ENCODE measurements at regions not wholly inside any gene's neighbourhood (a gene's known extent, or its start where the extent isn't known, plus 50 kb on each side); places are given as distances from the start of the nearest gene placed in this dataset.

DNA sequence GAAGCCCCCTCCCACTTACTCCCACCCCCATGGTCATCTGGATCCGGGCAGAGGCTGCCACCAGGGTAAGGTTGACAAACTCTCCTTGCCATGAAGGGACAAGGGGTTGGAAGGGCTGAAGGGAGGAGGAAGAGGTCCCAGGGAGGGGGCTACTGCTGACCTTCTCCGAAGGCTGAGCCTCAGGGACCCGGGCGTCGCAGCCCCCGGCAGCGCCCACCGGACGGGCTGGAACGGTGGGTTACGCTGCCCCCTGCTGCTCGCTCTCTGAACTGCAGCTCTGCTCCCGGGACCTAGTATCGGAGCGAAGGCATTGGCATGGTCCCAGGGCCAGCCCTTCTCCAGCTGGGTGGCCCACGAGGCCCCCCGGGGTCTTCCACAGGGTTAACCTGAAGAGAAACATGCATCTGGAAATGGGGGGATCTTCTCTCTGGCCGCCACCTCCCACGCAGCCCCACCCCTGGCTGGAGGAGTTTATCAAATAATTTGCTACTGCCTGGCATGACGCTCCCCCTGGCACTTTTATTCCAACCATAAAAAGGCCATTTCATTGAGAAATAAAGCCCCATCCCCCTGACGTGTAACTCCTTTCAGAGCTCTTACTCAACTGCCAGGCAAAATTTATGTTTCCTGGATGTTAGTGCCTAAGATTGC is 70.4 kb upstream of the TARDBP start:
- no peak overlapping the region for H3K27ac ChIP-seq
- DNase-seq (ENCODE audit: low spot score), result no peak
- TF ChIP-seq, protein P1, sequence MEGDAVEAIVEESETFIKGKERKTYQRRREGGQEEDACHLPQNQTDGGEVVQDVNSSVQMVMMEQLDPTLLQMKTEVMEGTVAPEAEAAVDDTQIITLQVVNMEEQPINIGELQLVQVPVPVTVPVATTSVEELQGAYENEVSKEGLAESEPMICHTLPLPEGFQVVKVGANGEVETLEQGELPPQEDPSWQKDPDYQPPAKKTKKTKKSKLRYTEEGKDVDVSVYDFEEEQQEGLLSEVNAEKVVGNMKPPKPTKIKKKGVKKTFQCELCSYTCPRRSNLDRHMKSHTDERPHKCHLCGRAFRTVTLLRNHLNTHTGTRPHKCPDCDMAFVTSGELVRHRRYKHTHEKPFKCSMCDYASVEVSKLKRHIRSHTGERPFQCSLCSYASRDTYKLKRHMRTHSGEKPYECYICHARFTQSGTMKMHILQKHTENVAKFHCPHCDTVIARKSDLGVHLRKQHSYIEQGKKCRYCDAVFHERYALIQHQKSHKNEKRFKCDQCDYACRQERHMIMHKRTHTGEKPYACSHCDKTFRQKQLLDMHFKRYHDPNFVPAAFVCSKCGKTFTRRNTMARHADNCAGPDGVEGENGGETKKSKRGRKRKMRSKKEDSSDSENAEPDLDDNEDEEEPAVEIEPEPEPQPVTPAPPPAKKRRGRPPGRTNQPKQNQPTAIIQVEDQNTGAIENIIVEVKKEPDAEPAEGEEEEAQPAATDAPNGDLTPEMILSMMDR (IDR thresholded peaks at IDR 0.05), result peak; percentile 91
- H3K4me3 ChIP-seq, result no peak overlapping the region

DNA sequence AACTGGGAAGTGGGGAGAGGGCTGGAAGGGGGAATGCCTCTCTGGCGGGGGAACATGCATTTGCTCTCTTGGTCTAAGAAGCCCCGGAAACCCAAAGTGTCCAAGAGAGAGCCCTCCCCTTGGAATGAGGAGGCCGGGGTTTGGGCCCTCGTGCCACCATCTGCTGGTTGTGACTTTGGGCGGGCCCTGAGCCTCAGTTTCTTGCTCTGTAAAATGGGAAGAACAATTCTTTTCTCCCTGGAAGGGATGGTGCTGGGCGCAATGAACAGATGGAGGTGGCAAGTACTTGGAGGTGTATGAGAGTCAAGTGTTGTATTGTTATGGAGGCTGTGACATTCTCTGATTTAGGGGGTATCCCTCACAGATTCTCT is 69.9 kb upstream of the TARDBP start:
- Histone ChIP-seq H3K27ac (no peak overlapping the region), H3K4me3 (no peak overlapping the region)
- no peak for DNase-seq (ENCODE audit: low spot score)
- TF ChIP-seq, protein P1 (IDR thresholded peaks at IDR 0.05), result no peak

DNA sequence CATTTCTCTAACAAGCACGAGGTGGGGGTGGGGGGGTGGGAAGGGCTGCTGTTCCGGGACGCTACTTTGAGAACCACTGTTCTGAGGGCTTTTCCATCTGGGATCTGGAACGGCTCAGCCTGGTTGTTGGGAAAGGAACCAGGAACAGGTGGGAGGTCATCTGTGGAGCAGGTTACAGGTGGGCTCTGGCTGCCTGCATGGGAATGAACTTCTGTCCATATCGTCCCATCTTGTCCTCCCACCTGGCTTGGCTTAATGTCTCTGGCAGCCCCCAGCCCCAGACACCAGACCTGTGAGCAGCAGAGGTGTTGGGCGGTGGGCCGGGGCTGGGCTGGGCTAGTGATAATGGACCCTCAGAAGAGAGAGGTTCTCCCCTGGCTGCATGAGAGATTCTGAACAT is 69.4 kb upstream of the TARDBP start:
- TF ChIP-seq, protein P1 (IDR thresholded peaks at IDR 0.05), result no peak
- DNase-seq (ENCODE audit: low spot score), result no peak
- H3K27ac ChIP-seq, result no peak overlapping the region
- no peak overlapping the region for H3K4me3 ChIP-seq

DNA sequence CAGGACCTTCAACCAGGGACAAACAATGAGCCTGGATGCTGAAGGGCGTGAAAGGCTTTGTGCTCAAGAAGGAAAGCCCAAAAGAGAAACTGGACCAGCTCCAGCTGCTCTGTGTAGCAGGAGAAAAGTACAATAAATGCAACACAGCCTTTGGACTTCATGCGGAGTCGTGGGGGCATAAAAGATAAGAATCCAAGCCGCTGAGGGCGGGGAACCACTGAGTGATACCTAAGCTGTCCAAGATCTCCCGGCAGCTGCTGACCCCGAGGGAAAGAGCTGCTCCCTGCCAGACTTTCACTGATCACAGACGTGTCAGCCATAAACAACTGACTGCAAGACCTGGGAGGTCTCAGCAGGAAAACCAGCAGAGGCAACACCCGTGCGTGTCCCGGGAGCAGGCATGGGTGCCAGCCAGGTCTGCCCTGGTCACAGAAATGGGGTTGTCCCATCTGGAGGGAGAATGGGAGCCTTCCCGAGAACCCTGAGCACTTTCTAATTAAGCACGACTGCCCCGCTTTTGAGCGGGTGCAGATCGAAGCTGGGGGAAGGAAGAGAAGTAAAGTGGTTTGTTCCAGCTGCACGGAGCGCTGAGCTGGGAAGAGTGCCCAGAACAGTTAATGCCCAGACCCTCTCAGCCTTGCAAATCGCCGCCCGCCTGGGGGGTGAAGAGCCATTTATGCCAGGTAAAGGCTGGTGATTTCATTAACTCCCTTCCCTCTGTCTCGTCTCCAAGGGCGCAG is 68.3 kb upstream of the TARDBP start:
- Histone ChIP-seq H3K4me3 (peak overlapping the region; percentile 62), H3K27ac (no peak overlapping the region)
- TF ChIP-seq, protein P1 (IDR thresholded peaks at IDR 0.05), result no peak
- no peak for DNase-seq (ENCODE audit: low spot score)

DNA sequence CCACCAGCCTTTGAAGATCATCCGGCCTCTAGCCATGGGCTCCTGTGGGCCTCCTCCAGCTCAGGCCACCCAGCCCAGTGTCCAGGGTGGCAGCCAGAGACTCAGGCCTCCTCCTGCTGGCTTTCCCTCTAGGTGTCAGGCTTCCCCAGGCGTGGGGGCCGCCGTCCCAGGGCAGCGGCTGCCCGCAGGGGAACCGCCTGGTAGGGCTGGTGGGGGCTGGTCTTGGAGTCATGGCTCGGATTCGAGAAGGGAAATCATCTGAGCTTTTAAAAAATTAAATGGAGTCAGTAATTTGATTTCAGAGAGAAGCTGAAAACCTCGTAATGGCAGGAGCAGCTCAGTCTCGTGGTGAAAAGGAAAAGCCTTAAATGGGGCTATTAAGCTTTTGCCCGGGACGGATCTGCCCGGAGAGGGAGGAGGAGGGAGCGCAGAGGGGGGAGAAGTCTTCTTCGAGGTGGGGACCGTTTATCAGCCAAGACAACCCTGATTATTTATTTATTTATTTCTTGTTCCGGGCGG is 66.4 kb upstream of the TARDBP start:
- H3K4me3 ChIP-seq, result no peak overlapping the region
- no peak overlapping the region for H3K27ac ChIP-seq
- TF ChIP-seq, protein P1 (IDR thresholded peaks at IDR 0.05), result no peak
- DNase-seq (ENCODE audit: low spot score), result no peak

DNA sequence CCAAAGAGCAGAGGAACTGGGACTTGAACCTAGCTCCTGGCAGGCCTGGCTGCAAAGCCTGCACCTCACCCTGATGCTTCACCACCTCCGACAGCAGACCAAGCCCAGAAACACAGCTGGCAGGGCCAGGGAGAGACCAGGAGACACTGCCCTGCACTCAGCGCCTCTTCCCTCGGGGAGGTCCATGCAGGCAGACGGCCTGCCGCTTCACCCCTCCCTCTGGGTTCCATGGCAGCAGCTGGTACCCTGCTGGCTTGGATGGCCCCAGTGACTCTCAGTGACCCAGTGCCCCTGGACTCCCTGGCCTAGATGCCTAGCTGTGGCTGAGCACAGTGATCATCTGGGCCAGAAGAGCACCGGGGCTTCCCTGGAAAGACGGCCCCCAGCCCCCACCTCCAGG is 65.3 kb upstream of the TARDBP start:
- no peak for DNase-seq (ENCODE audit: low spot score)
- Histone ChIP-seq H3K4me3 (no peak overlapping the region), H3K27ac (no peak overlapping the region)
- TF ChIP-seq, protein P1 (IDR thresholded peaks at IDR 0.05), result no peak
